GM18508 (cell line): ENCODE measurements at regions not wholly inside any gene's neighbourhood (a gene's known extent, or its start where the extent isn't known, plus 50 kb on each side); places are given as distances from the start of the nearest gene placed in this dataset.

Experiments used
- ATAC-seq: cut with Tn5 transposase; IDR thresholded peaks from one replicate; pipeline ENCODE4 v1.9.1; 2021; ENCODE audit warnings: moderate number of reproducible peaks; ENCODE audit not compliant: insufficient read depth, unreplicated experiment

- ATAC-seq: no peak
Measured at GRCh38 chr10:7030134-7030855, 380.5 kb downstream of the SFMBT2 start.

- ATAC-seq: no peak
Measured at GRCh38 chr10:7029672-7030071, 381.2 kb downstream of the SFMBT2 start.

- ATAC-seq: no peak
Measured at GRCh38 chr10:7028809-7029166, 382.0 kb downstream of the SFMBT2 start.

- ATAC-seq: no peak
Measured at GRCh38 chr10:7027913-7028808, 382.7 kb downstream of the SFMBT2 start.

- no peak for ATAC-seq
Measured at GRCh38 chr10:7027237-7027912, 383.5 kb downstream of the SFMBT2 start.

GRCh38 chr10:7026818-7027217, 384.0 kb downstream of the SFMBT2 start:
- no peak for ATAC-seq

GRCh38 chr10:7025296-7025695, 385.5 kb downstream of the SFMBT2 start:
- ATAC-seq: no peak

GRCh38 chr10:7015457-7015856, 395.4 kb downstream of the SFMBT2 start:
- no peak for ATAC-seq

GRCh38 chr10:7014721-7015120, 396.1 kb downstream of the SFMBT2 start:
- no peak for ATAC-seq

- ATAC-seq: no peak
Measured at GRCh38 chr10:7011994-7012393, 398.8 kb downstream of the SFMBT2 start.

GRCh38 chr10:7008645-7009044, 402.2 kb downstream of the SFMBT2 start:
- no peak for ATAC-seq

- ATAC-seq: no peak
Measured at GRCh38 chr10:7007600-7008190, 403.1 kb downstream of the SFMBT2 start.

- no peak for ATAC-seq
Measured at GRCh38 chr10:7006566-7006965, 404.3 kb downstream of the SFMBT2 start.

- no peak for ATAC-seq
Measured at GRCh38 chr10:7003831-7004395, 406.9 kb downstream of the SFMBT2 start.

- ATAC-seq: no peak
Measured at GRCh38 chr10:7000061-7000460, 410.8 kb downstream of the SFMBT2 start.

- no peak for ATAC-seq
Measured at GRCh38 chr10:6999232-6999925, 411.5 kb downstream of the SFMBT2 start.

- no peak for ATAC-seq
Measured at GRCh38 chr10:6997509-6997908, 413.3 kb downstream of the SFMBT2 start.

- ATAC-seq: no peak
Measured at GRCh38 chr10:6996431-6996830, 414.4 kb downstream of the SFMBT2 start.

GRCh38 chr10:6995831-6996230, 415.0 kb downstream of the SFMBT2 start:
- no peak for ATAC-seq

GRCh38 chr10:6995341-6995740, 415.3 kb upstream of the PRKCQ start:
- ATAC-seq: no peak
